ENCODE measurements at regions not wholly inside any gene's neighbourhood (a gene's known extent, or its start where the extent isn't known, plus 50 kb on each side); places are given as distances from the start of the nearest gene placed in this dataset.
A peak's percentile ranks its signal among the peaks of the same experiment; 100 is the strongest.

GRCh38 chr10:10677479-10677878 lies 340.2 kb upstream of the CELF2 start:
- peak; percentile 20 for TF ChIP-seq CTCF (IDR thresholded peaks at IDR 0.05)
- Histone ChIP-seq H3K9me3 (peaks cover 6% of the 10 kb centered on the region), H3K36me3 (ENCODE audit: low read depth) (no peaks in the 10 kb centered on the region), H3K4me3 (no peak overlapping the region), H3K4me1 (ENCODE audit: low read depth) (no peaks in the 10 kb centered on the region)
- intact Hi-C loops (cut with DNase I, micrococcal nuclease), result no loop called here
- DNase-seq (peak in 2 of 3 donors; percentile 55 to 75), ATAC-seq (peak; percentile 80)

- TF ChIP-seq CTCF (IDR thresholded peaks at IDR 0.05), result no peak
- Histone ChIP-seq H3K9me3 (no peaks in the 10 kb centered on the region), H3K36me3 (ENCODE audit: low read depth) (no peaks in the 10 kb centered on the region), H3K4me3 (no peak overlapping the region), H3K4me1 (ENCODE audit: low read depth) (no peaks in the 10 kb centered on the region)
- DNase-seq (no peak), ATAC-seq (peak; percentile 32)
- intact Hi-C loops (cut with DNase I, micrococcal nuclease), result no loop called here
Measured at GRCh38 chr10:10680496-10680895, 337.2 kb upstream of the CELF2 start.

DNA sequence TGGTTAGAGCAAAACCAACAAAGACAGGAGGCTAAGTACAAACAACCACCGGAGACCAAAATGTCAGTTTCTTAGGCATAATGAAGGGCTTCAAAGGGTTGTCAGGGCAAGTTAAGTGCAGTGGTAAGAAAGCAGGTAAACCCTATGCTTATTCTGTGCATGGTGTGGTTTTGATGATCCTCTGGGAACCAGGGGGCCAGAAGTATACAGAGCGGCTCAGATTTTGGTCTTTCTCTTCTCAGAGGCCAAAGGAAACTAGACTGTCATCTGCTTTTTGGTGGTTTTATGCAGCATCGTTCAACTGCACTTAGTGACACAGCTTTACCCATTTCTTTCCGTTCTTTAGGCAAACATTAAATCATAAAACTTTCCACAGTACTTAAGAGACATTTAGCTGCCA lies 332.7 kb upstream of the CELF2 start:
- intact Hi-C loops (cut with DNase I, micrococcal nuclease), result no loop called here
- ATAC-seq (no peak), DNase-seq (no peak)
- Histone ChIP-seq H3K4me3 (no peak overlapping the region), H3K4me1 (ENCODE audit: low read depth) (no peaks in the 10 kb centered on the region), H3K36me3 (ENCODE audit: low read depth) (no peaks in the 10 kb centered on the region), H3K9me3 (no peaks in the 10 kb centered on the region)
- TF ChIP-seq CTCF (IDR thresholded peaks at IDR 0.05), result no peak

DNA sequence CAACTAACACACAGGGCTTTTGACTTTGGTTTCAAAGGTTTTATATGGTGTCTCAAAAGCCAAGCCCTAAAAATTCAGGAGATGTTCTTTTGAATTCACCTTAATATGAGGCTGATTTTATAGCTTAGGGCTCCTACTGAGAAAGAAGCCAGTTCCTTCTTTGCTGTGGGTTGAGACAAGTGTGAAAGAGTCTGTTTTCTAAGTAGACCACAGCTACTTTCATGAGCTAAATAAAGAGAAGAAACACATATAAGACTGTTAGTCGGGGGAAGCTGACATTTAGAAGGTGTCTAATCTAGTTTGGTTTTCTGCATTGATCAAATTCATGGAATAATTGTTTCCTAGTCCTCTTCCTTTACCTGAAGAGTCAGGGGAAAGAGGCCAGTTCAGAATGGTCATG lies 332.1 kb upstream of the CELF2 start:
- ATAC-seq (no peak), DNase-seq (no peak)
- Histone ChIP-seq H3K4me3 (no peak overlapping the region), H3K36me3 (ENCODE audit: low read depth) (no peaks in the 10 kb centered on the region), H3K9me3 (no peaks in the 10 kb centered on the region), H3K4me1 (ENCODE audit: low read depth) (no peaks in the 10 kb centered on the region)
- no peak for TF ChIP-seq CTCF (IDR thresholded peaks at IDR 0.05)
- intact Hi-C loops (cut with DNase I, micrococcal nuclease), result no loop called here

GRCh38 chr10:10687751-10688150 lies 329.9 kb upstream of the CELF2 start:
- TF ChIP-seq CTCF (IDR thresholded peaks at IDR 0.05), result no peak
- no peak for ATAC-seq

GRCh38 chr10:10699427-10699826 lies 318.2 kb upstream of the CELF2 start:
- TF ChIP-seq CTCF (IDR thresholded peaks at IDR 0.05), result no peak
- no peak overlapping the region for H3K4me3 ChIP-seq
- H3K36me3 ChIP-seq (ENCODE audit: low read depth), result no peaks in the 10 kb centered on the region
- H3K9me3 ChIP-seq, result no peaks in the 10 kb centered on the region
- intact Hi-C loops (cut with DNase I, micrococcal nuclease), result no loop called here
- no peaks in the 10 kb centered on the region for H3K4me1 ChIP-seq (ENCODE audit: low read depth)
- DNase-seq (no peak), ATAC-seq (no peak)

More at GRCh38 chr10:10687751-10688150, 329.9 kb upstream of the CELF2 start:
- intact Hi-C loops (cut with DNase I, micrococcal nuclease), result no loop called here
- DNase-seq, result no peak
- H3K4me1 ChIP-seq (ENCODE audit: low read depth), result no peaks in the 10 kb centered on the region
- no peaks in the 10 kb centered on the region for H3K9me3 ChIP-seq
- no peak overlapping the region for H3K4me3 ChIP-seq
- no peaks in the 10 kb centered on the region for H3K36me3 ChIP-seq (ENCODE audit: low read depth)

All from mucosa of descending colon (tissue), 3 donors.